ENCODE measurements at regions not wholly inside any gene's neighbourhood (a gene's known extent, or its start where the extent isn't known, plus 50 kb on each side); places are given as distances from the start of the nearest gene placed in this dataset.
A peak's percentile ranks its signal among the peaks of the same experiment; 100 is the strongest.

DNA sequence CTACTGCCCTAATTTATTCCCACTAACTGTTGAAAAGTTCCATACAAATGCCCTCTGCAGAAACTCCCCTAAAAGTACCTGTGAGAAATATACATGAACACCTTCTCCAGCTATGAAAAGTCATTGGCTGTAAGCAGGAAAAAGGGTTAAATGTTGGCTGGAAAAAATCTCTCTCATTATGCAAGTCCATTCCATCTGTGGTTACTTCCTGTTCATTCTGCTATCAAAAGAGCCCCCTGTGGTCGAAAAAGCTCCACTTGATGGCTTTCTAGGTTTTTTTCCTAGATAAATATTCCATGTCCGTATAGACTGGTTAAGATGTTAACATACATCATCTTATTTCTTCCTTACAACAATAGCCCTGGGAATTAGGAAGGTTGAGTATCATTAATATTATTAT lies 56.2 kb upstream of the AKAP13 start:
- no peak for DNase-seq (ENCODE audit: low spot score in 2 of 2)
- intact Hi-C loops (cut with DNase I), result no loop called here
- Histone ChIP-seq H3K36me3 (no peaks in the 10 kb centered on the region), H3K27me3 (no peaks in the 10 kb centered on the region), H3K4me1 (no peaks in the 10 kb centered on the region), H3K27ac (no peak overlapping the region), H3K9me3 (no peaks in the 10 kb centered on the region), H3K4me3 (no peak overlapping the region)
- TF ChIP-seq, protein P1, sequence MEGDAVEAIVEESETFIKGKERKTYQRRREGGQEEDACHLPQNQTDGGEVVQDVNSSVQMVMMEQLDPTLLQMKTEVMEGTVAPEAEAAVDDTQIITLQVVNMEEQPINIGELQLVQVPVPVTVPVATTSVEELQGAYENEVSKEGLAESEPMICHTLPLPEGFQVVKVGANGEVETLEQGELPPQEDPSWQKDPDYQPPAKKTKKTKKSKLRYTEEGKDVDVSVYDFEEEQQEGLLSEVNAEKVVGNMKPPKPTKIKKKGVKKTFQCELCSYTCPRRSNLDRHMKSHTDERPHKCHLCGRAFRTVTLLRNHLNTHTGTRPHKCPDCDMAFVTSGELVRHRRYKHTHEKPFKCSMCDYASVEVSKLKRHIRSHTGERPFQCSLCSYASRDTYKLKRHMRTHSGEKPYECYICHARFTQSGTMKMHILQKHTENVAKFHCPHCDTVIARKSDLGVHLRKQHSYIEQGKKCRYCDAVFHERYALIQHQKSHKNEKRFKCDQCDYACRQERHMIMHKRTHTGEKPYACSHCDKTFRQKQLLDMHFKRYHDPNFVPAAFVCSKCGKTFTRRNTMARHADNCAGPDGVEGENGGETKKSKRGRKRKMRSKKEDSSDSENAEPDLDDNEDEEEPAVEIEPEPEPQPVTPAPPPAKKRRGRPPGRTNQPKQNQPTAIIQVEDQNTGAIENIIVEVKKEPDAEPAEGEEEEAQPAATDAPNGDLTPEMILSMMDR (IDR thresholded peaks at IDR 0.05), result no peak

DNA sequence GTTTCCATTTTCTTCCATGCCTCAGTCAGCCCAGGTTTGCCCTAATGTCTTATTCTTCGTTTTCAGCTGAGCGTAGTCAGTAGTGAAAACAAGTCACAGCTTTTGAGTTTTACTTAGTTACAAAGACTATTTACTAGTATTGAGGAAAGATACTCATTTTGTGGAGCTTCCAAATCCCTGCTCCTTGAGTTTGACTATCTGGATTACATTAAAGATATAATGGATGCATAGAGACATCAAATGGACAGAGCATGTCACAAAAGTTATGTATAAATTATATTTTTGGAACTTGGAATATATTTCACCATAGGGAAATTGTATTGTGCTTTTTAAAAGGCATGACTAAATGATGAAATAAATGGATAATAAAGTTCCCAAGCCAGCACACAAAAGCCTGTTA lies 54.6 kb upstream of the AKAP13 start:
- TF ChIP-seq, protein P1 (IDR thresholded peaks at IDR 0.05), result no peak
- DNase-seq (ENCODE audit: low spot score in 2 of 2), result no peak
- no peaks in the 10 kb centered on the region for H3K9me3 ChIP-seq
- H3K4me3 ChIP-seq, result no peak overlapping the region
- intact Hi-C loops (cut with DNase I), result no loop called here
- no peak overlapping the region for H3K27ac ChIP-seq
- no peaks in the 10 kb centered on the region for H3K36me3 ChIP-seq
- H3K27me3 ChIP-seq, result no peaks in the 10 kb centered on the region
- H3K4me1 ChIP-seq, result peaks cover 0 to 3% of the 10 kb centered on the region in 2 donors

- peaks cover under 1 to 5% of the 10 kb centered on the region in 2 donors for H3K4me1 ChIP-seq
- no peak overlapping the region for H3K27ac ChIP-seq
- no peak for DNase-seq (ENCODE audit: low spot score in 2 of 2)
- H3K4me3 ChIP-seq, result no peak overlapping the region
- no peaks in the 10 kb centered on the region for H3K9me3 ChIP-seq
- no peaks in the 10 kb centered on the region for H3K27me3 ChIP-seq
- intact Hi-C loops (cut with DNase I), result no loop called here
- TF ChIP-seq, protein P1 (IDR thresholded peaks at IDR 0.05), result no peak
- H3K36me3 ChIP-seq, result no peaks in the 10 kb centered on the region
Measured at GRCh38 chr15:85326291-85326690, 54.1 kb upstream of the AKAP13 start.

- no peak for DNase-seq (ENCODE audit: low spot score in 2 of 2)
- Histone ChIP-seq H3K36me3 (no peaks in the 10 kb centered on the region), H3K4me3 (no peak overlapping the region), H3K27ac (no peak overlapping the region), H3K27me3 (no peaks in the 10 kb centered on the region), H3K4me1 (peaks cover 2 to 9% of the 10 kb centered on the region in 2 donors), H3K9me3 (no peaks in the 10 kb centered on the region)
- TF ChIP-seq, protein P1 (IDR thresholded peaks at IDR 0.05), result no peak
- intact Hi-C loops (cut with DNase I), result no loop called here
Measured at GRCh38 chr15:85327820-85328219, 52.6 kb upstream of the AKAP13 start.

DNA sequence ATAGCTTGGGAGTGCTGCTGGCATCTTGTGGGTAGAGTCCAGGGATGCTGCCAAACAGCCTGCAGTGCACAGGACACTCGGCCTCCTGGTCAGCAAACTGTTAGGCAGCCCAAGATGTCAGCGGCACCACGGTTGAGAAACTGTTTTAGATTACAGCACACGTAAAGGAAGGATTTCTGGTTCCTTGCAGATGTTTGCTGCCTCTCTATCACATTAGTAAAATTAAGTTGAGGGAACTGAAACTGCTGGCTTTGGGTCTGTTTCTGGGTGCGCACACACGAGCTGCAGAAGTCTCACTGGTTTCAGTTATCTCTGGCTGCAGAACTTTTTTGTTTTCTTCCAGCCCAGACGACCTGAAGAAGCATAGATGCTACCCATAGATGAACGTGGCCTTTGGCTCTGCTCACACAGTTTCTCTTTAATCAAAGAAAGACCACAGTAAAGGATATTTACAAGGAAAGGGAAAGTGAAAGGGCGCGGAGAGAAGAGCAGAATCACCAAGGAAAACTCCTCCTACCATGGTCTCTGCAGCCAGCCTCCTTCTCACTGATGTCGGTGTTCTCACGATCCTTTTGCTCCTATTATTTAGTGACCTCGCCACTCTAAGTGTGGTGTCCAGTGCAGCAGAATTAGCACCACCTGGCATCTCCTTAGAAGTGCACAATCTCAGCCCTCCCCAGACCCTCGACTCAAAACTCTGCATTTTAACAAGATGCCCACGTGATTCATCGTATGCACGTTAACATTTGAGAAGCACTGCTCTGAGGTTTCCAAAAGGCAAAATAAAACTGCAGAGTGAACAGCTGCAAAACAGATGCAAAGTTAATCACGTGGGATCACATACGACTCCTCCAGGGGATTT lies 50.6 kb upstream of the AKAP13 start:
- H3K36me3 ChIP-seq, result no peaks in the 10 kb centered on the region
- no peak for DNase-seq (ENCODE audit: low spot score in 2 of 2)
- H3K27me3 ChIP-seq, result no peaks in the 10 kb centered on the region
- H3K4me3 ChIP-seq, result peak overlapping the region; percentile 48 to 60
- TF ChIP-seq, protein P1 (IDR thresholded peaks at IDR 0.05), result no peak
- H3K9me3 ChIP-seq, result no peaks in the 10 kb centered on the region
- intact Hi-C loops (cut with DNase I), result loop anchor here (2.0 to 10.0 kb wide), 4 partner anchors 27 to 395 kb away; no protein-coding TSS in a partner anchor
- H3K4me1 ChIP-seq, result peaks cover 2 to 9% of the 10 kb centered on the region in 2 donors
- H3K27ac ChIP-seq, result peak overlapping the region; percentile 42 to 63

Measured in ascending aorta (tissue), 2 donors.